ENCODE measurements at regions not wholly inside any gene's neighbourhood (a gene's known extent, or its start where the extent isn't known, plus 50 kb on each side); places are given as distances from the start of the nearest gene placed in this dataset.

DNA sequence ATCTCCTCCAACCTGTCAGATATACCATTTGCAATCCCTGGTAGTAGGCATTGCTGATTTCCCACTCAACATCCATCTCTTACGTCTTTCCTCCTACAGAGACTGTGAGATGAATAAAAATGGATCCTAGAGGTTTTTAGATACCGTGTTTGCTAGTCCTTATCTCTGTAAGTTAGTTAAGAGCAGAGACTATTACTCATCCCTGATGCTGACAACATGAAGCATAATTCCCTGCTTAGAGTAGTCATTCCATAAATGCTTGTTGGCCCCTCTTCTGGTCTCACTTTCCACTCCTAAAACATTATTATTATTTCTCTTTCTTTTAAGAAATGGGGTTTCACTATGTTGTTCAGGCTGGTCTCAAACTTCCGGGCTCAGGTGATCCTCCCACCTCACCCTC lies 136.2 kb downstream of the RTP4 start:
- H3K9me3 ChIP-seq (ENCODE audit: control insufficient read depth, low read depth, low read length): no peaks in the 10 kb centered on the region
- H3K9me1 ChIP-seq (ENCODE audit: control insufficient read depth, extremely low read depth, insufficient read depth, low read length): no peaks in the 10 kb centered on the region
- H3K36me3 ChIP-seq (ENCODE audit: control insufficient read depth in 2 of 2, extremely low read depth in 1 of 2, insufficient read depth in 2 of 2, low read length in 2 of 2): no peaks in the 10 kb centered on the region
- no peak for DNase-seq (ENCODE audit: low read depth, low spot score)
- H4K20me1 ChIP-seq (ENCODE audit: control insufficient read depth, extremely low read depth, insufficient read depth, low read length): no peaks in the 10 kb centered on the region
- no peak overlapping the region for H3K9ac ChIP-seq (ENCODE audit: control insufficient read depth, extremely low read depth, insufficient read depth, low read length)
- TF ChIP-seq EZH2 (IDR thresholded peaks at IDR 0.05; ENCODE audit: low read length): no peak
- TF ChIP-seq, protein P1, sequence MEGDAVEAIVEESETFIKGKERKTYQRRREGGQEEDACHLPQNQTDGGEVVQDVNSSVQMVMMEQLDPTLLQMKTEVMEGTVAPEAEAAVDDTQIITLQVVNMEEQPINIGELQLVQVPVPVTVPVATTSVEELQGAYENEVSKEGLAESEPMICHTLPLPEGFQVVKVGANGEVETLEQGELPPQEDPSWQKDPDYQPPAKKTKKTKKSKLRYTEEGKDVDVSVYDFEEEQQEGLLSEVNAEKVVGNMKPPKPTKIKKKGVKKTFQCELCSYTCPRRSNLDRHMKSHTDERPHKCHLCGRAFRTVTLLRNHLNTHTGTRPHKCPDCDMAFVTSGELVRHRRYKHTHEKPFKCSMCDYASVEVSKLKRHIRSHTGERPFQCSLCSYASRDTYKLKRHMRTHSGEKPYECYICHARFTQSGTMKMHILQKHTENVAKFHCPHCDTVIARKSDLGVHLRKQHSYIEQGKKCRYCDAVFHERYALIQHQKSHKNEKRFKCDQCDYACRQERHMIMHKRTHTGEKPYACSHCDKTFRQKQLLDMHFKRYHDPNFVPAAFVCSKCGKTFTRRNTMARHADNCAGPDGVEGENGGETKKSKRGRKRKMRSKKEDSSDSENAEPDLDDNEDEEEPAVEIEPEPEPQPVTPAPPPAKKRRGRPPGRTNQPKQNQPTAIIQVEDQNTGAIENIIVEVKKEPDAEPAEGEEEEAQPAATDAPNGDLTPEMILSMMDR (optimal IDR thresholded peaks at IDR 0.05 in 1 of 3, IDR thresholded peaks at IDR 0.05 in 1 of 3, conservative IDR thresholded peaks at IDR 0.05 in 1 of 3; ENCODE audit: extremely low read depth in 1 of 3, insufficient read depth in 2 of 3, low read length in 3 of 3): no peak
- no peak overlapping the region for H3K27ac ChIP-seq (ENCODE audit: control insufficient read depth, insufficient read depth, low read length)
- FAIRE-seq: no peak
- no peak overlapping the region for H3K4me2 ChIP-seq (ENCODE audit: control insufficient read depth, extremely low read depth, insufficient read depth, low read depth, low read length)
- peaks cover 5% of the 10 kb centered on the region for H3K27me3 ChIP-seq (ENCODE audit: control insufficient read depth, extremely low read depth, insufficient read depth, low read length)
- dilution Hi-C loops (cut with MboI; ENCODE audit: extremely low pct_ligation_motif_present, low sequenced_read_pairs): no loop called here
- no peaks in the 10 kb centered on the region for H3K4me1 ChIP-seq (ENCODE audit: control insufficient read depth, extremely low read depth, insufficient read depth, low read length)
- H3K79me2 ChIP-seq (ENCODE audit: control insufficient read depth, insufficient read depth, low read length): no peaks in the 10 kb centered on the region
- H2AFZ ChIP-seq (ENCODE audit: control insufficient read depth, low read length): no peak overlapping the region
- no peak overlapping the region for H3K4me3 ChIP-seq (ENCODE audit: control insufficient read depth in 2 of 3, extremely low read depth in 1 of 3, insufficient read depth in 2 of 3, low read depth in 1 of 3, low read length in 3 of 3)

DNA sequence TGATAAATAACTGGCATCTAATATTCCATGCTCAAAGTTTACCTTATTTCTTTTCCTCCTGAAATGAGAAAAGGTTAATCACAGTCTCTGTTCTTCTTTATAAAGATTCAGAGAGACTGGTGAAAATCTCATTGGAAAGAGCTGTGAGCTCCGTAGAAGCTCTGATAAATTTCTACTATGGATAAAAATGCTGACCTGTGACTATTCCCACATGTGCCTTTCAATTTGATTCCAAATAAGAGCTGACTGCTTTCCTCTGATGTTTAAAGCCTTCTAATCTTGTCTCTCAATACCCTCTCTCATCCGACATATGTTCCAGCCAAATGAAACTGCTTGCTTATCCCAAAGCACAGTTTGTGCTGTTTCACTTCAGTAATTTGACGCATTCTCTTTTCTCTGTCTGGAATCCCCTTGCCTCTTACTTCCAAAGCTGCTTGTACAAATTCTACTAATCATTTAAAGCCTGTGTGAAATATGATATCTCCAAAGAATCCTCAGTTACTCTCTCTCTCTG lies 130.1 kb downstream of the RTP4 start:
- Histone ChIP-seq H3K27me3 (ENCODE audit: control insufficient read depth, extremely low read depth, insufficient read depth, low read length) (peaks cover 7% of the 10 kb centered on the region), H3K4me3 (ENCODE audit: control insufficient read depth in 2 of 3, extremely low read depth in 1 of 3, insufficient read depth in 2 of 3, low read depth in 1 of 3, low read length in 3 of 3) (no peak overlapping the region), H3K4me1 (ENCODE audit: control insufficient read depth, extremely low read depth, insufficient read depth, low read length) (no peaks in the 10 kb centered on the region), H3K9ac (ENCODE audit: control insufficient read depth, extremely low read depth, insufficient read depth, low read length) (no peak overlapping the region), H4K20me1 (ENCODE audit: control insufficient read depth, extremely low read depth, insufficient read depth, low read length) (no peaks in the 10 kb centered on the region), H3K36me3 (ENCODE audit: control insufficient read depth in 2 of 2, extremely low read depth in 1 of 2, insufficient read depth in 2 of 2, low read length in 2 of 2) (no peaks in the 10 kb centered on the region), H3K79me2 (ENCODE audit: control insufficient read depth, insufficient read depth, low read length) (no peaks in the 10 kb centered on the region), H3K27ac (ENCODE audit: control insufficient read depth, insufficient read depth, low read length) (no peak overlapping the region), H2AFZ (ENCODE audit: control insufficient read depth, low read length) (no peak overlapping the region), H3K9me3 (ENCODE audit: control insufficient read depth, low read depth, low read length) (no peaks in the 10 kb centered on the region), H3K9me1 (ENCODE audit: control insufficient read depth, extremely low read depth, insufficient read depth, low read length) (no peaks in the 10 kb centered on the region), H3K4me2 (ENCODE audit: control insufficient read depth, extremely low read depth, insufficient read depth, low read depth, low read length) (no peak overlapping the region)
- no peak for TF ChIP-seq EZH2 (IDR thresholded peaks at IDR 0.05; ENCODE audit: low read length)
- TF ChIP-seq, protein P1 (optimal IDR thresholded peaks at IDR 0.05 in 1 of 3, IDR thresholded peaks at IDR 0.05 in 1 of 3, conservative IDR thresholded peaks at IDR 0.05 in 1 of 3; ENCODE audit: extremely low read depth in 1 of 3, insufficient read depth in 2 of 3, low read length in 3 of 3): no peak
- no peak for DNase-seq (ENCODE audit: low read depth, low spot score)
- dilution Hi-C loops (cut with MboI; ENCODE audit: extremely low pct_ligation_motif_present, low sequenced_read_pairs): no loop called here
- FAIRE-seq: no peak

Measured in keratinocyte (primary cell).